H1 (cell line): ENCODE measurements at regions not wholly inside any gene's neighbourhood (a gene's known extent, or its start where the extent isn't known, plus 50 kb on each side); places are given as distances from the start of the nearest gene placed in this dataset.

ENCODE experiments used
- CTCF ChIA-PET: fragments of 300-600 bp; sonication (Branson Sonifier 250); formaldehyde crosslinking; loops from one replicate; lab custom pipeline; 2021; ENCODE audit not compliant: partially characterized antibody; lab: Charles Lee
- POLR2A ChIA-PET: fragments of 300-600 bp; sonication (Branson Sonifier 250); formaldehyde crosslinking; loops from one replicate; lab custom pipeline; 2021; ENCODE audit warnings: inconsistent platforms; ENCODE audit not compliant: partially characterized antibody; lab: Charles Lee
- DNase-seq, 2 experiments: peaks; one replicate each; pipeline versions ENCODE4 v3.0.0 to v3.0.0-alpha.2; 2010 to 2022; ENCODE audit warnings: low spot score in 2 of 2, low read depth in 1 of 2, mixed read lengths in 1 of 2
- FAIRE-seq: peaks from 2 replicates; lab custom pipeline; 2011; peaks lifted over from hg19 to GRCh38; lab: Jason Lieb, UNC
- H2AFZ ChIP-seq: 2 replicates; pipeline ENCODE4 v1.8.1; 2012; ENCODE audit warnings: low read length, inconsistent platforms
- H2AK5ac ChIP-seq: 2 replicates; pipeline ENCODE4 v1.6.1; 2013; ENCODE audit warnings: low read depth, low read length
- H2BK120ac ChIP-seq: replicated peaks from 2 replicates; pipeline ENCODE3; 2013; ENCODE audit warnings: low read depth, low read length, inconsistent platforms
- H2BK12ac ChIP-seq: 2 replicates; pipeline ENCODE4 v1.6.1; 2013; ENCODE audit warnings: low read depth, low read length
- H2BK15ac ChIP-seq: 2 replicates; pipeline ENCODE4 v1.6.1; 2013; ENCODE audit warnings: low read length
- H2BK20ac ChIP-seq: 2 replicates; pipeline ENCODE4 v1.6.1; 2013; ENCODE audit warnings: low read length
- H2BK5ac ChIP-seq: 2 replicates; pipeline ENCODE4 v1.6.1; 2013; ENCODE audit warnings: low read depth, low read length
- H3K14ac ChIP-seq: 2 replicates; pipeline ENCODE4 v1.6.1; 2013; ENCODE audit warnings: inconsistent platforms; ENCODE audit not compliant: insufficient read length
- H3K18ac ChIP-seq: 2 replicates; pipeline ENCODE4 v1.6.1; 2013; ENCODE audit warnings: low read length; ENCODE audit errors: extremely low read depth
- H3K23ac ChIP-seq: 2 replicates; pipeline ENCODE4 v1.6.1; 2013; ENCODE audit warnings: inconsistent platforms; ENCODE audit not compliant: insufficient read length
- H3K23me2 ChIP-seq: 2 replicates; pipeline ENCODE4 v1.6.1; 2013; ENCODE audit warnings: low read depth, low read length
- H3K27ac ChIP-seq: 2 replicates; pipeline ENCODE4 v1.6.1; 2011; ENCODE audit warnings: low read depth, low read length, inconsistent platforms
- H3K27me3 ChIP-seq, 4 experiments: replicated peaks in 1 of 4; 1 replicate in 1 of 4; 2 replicates in 3 of 4; pipeline versions ENCODE4 v1.6.1 to v1.8.1; 2011 to 2013; ENCODE audit warnings: low read length in 3 of 4, mild to moderate bottlenecking in 3 of 4, inconsistent platforms in 2 of 4, mixed read lengths in 2 of 4, moderate library complexity in 1 of 4; ENCODE audit not compliant: control insufficient read depth in 3 of 4, insufficient read depth in 3 of 4; ENCODE audit errors: extremely low read depth in 1 of 4
- H3K36me3 ChIP-seq, 4 experiments: 2 replicates each; pipeline versions ENCODE4 v1.6.1 to v1.8.1; 2011 to 2013; ENCODE audit warnings: mild to moderate bottlenecking in 4 of 4, low read length in 3 of 4, moderate library complexity in 2 of 4, control low read depth in 1 of 4, inconsistent platforms in 1 of 4; ENCODE audit not compliant: insufficient read depth in 4 of 4, control insufficient read depth in 2 of 4
- H3K4ac ChIP-seq: replicated peaks from 2 replicates; pipeline ENCODE3; 2013; ENCODE audit warnings: low read length, low read depth, mixed read lengths, inconsistent platforms; ENCODE audit not compliant: insufficient read length
- H3K4me1 ChIP-seq, 4 experiments: replicated peaks in 1 of 4; 1 replicate in 1 of 4; 2 replicates in 3 of 4; pipeline versions ENCODE4 v1.6.1 to v1.8.1; 2011 to 2013; ENCODE audit warnings: low read length in 3 of 4, inconsistent platforms in 2 of 4, mixed read lengths in 1 of 4; ENCODE audit not compliant: insufficient read depth in 4 of 4, control insufficient read depth in 3 of 4
- H3K4me2 ChIP-seq, 2 experiments: 2 replicates each; pipeline versions ENCODE4 v1.6.1 to v1.8.1; 2011 to 2013; ENCODE audit warnings: low read depth in 2 of 2, low read length in 2 of 2, control low read depth in 1 of 2, inconsistent platforms in 1 of 2, mild to moderate bottlenecking in 1 of 2; ENCODE audit not compliant: insufficient read depth in 1 of 2
- H3K4me3 ChIP-seq, 4 experiments: fragments of 200-600, 300-600 bp in 1 of 4; sonication (generic), shearing (Covaris generic), sonication (Bioruptor Twin) in 1 of 4; 2 replicates each; pipeline versions ENCODE4 v1.5.1 to v1.8.1; 2011 to 2016; ENCODE audit warnings: low read length in 4 of 4, low read depth in 3 of 4, control low read depth in 2 of 4, inconsistent platforms in 2 of 4, mild to moderate bottlenecking in 2 of 4, mixed read lengths in 1 of 4, moderate library complexity in 1 of 4; ENCODE audit not compliant: insufficient read depth in 2 of 4; ENCODE audit errors: extremely low read depth in 1 of 4
- H3K56ac ChIP-seq: replicated peaks from 2 replicates; pipeline ENCODE3; 2013; ENCODE audit warnings: low read depth, mild to moderate bottlenecking, mixed read lengths, low read length, inconsistent platforms; ENCODE audit not compliant: insufficient read length
- H3K79me1 ChIP-seq: 2 replicates; pipeline ENCODE4 v1.6.1; 2013; ENCODE audit warnings: low read depth, low read length, control low read depth
- H3K79me2 ChIP-seq, 2 experiments: 2 replicates each; pipeline versions ENCODE4 v1.6.1 to v1.8.1; 2012 to 2013; ENCODE audit warnings: low read length in 2 of 2, mild to moderate bottlenecking in 2 of 2, inconsistent platforms in 1 of 2; ENCODE audit not compliant: insufficient read depth in 2 of 2, control insufficient read depth in 1 of 2
- H3K9ac ChIP-seq, 4 experiments: replicated peaks in 1 of 4; 1 replicate in 1 of 4; 2 replicates in 3 of 4; pipeline versions ENCODE4 v1.6.1 to v1.8.1; 2011 to 2013; ENCODE audit warnings: low read depth in 3 of 4, low read length in 3 of 4, control low read depth in 2 of 4, mild to moderate bottlenecking in 2 of 4, moderate library complexity in 2 of 4, inconsistent platforms in 1 of 4; ENCODE audit errors: extremely low read depth in 1 of 4
- H3K9me3 ChIP-seq, 2 experiments: 2 replicates each; pipeline versions ENCODE4 v1.6.1 to v1.8.1; 2012 to 2013; ENCODE audit warnings: mild to moderate bottlenecking in 2 of 2, moderate library complexity in 2 of 2, control low read depth in 1 of 2, inconsistent platforms in 1 of 2, low read depth in 1 of 2, low read length in 1 of 2, mixed read lengths in 1 of 2; ENCODE audit not compliant: insufficient read depth in 2 of 2
- H4K20me1 ChIP-seq, 2 experiments: replicated peaks in 1 of 2; 2 replicates each; pipeline versions ENCODE3 to v1.8.1; 2011 to 2013; ENCODE audit warnings: inconsistent platforms in 2 of 2, low read length in 2 of 2, mild to moderate bottlenecking in 1 of 2; ENCODE audit not compliant: insufficient read depth in 2 of 2, control insufficient read depth in 1 of 2
- H4K5ac ChIP-seq: 2 replicates; pipeline ENCODE4 v1.6.1; 2013; ENCODE audit warnings: low read length, low read depth, mixed read lengths, inconsistent platforms; ENCODE audit not compliant: insufficient read length
- H4K8ac ChIP-seq: 2 replicates; pipeline ENCODE4 v1.8.0; 2013; ENCODE audit warnings: mild to moderate bottlenecking, moderate library complexity, low read length, inconsistent platforms; ENCODE audit not compliant: insufficient read depth; ENCODE audit errors: extremely low read depth
- H4K91ac ChIP-seq: replicated peaks from 2 replicates; pipeline ENCODE3; 2013; ENCODE audit warnings: low read length, mixed read lengths, inconsistent platforms; ENCODE audit not compliant: insufficient read length
- KDM4A ChIP-seq: IDR thresholded peaks from one replicate; pipeline ENCODE4 v1.7.1; 2012; ENCODE audit warnings: low read depth, mild to moderate bottlenecking, moderate library complexity, low read length, inconsistent platforms; ENCODE audit not compliant: severe bottlenecking
- WGBS, 2 experiments: shearing (Covaris generic) in 1 of 2; methylation state at CpG; one replicate each; pipeline versions ENCODE4 v1.1.6 to v1.1.7; 2013 to 2015; ENCODE audit warnings: low lambda C conversion rate in 2 of 2, mixed read lengths in 2 of 2, inconsistent platforms in 1 of 2, low coverage in 1 of 2, missing lambda C conversion rate in 1 of 2; ENCODE audit not compliant: insufficient replicate concordance in 2 of 2, insufficient coverage in 1 of 2, insufficient read length in 1 of 2; ENCODE audit errors: extremely low coverage in 1 of 2, missing lambda C conversion rate in 1 of 2; 5-methylcytosine and 5-hydroxymethylcytosine counted together

DNA sequence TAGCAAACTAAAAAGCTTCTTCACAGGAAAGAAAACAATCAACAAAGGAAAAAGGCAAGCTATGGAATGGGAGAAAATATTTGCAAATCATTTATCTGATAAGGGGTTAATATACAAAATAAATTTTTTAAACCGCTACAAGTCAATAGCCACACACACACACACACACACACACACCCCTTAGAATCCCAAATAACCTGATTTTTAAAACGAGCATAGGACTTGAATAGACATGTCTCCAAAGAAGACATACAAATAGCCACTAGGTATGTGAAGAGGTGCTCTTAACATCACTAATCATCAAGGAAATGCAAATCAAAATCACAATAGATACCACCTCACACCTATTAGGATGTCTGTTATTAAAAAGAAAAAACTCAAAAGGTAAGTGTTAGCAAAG lies 187.7 kb downstream of the TRIM27 start:
- POLR2A ChIA-PET, result interaction anchor here (0.9 to 1.2 kb wide), 2 partner anchors 120 to 247 kb away, joined by 3 read pairs; no protein-coding TSS in a partner anchor
- H4K91ac ChIP-seq, result no peak overlapping the region
- no peak overlapping the region for H3K27ac ChIP-seq
- H4K20me1 ChIP-seq, result no peaks in the 10 kb centered on the region
- H4K8ac ChIP-seq, result no peak overlapping the region
- no peak for FAIRE-seq
- H3K36me3 ChIP-seq, result no peaks in the 10 kb centered on the region
- H2BK15ac ChIP-seq, result no peak overlapping the region
- no peak overlapping the region for H2BK12ac ChIP-seq
- no peak for DNase-seq
- TF ChIP-seq KDM4A, result no peak
- H3K23ac ChIP-seq, result no peak overlapping the region
- H3K9ac ChIP-seq, result no peak overlapping the region
- CTCF ChIA-PET, result interaction anchor here (0.6 to 1.6 kb wide), 5 partner anchors 15 to 1441 kb away, joined by 3 to 7 read pairs (median 3); no protein-coding TSS in a partner anchor
- H2BK5ac ChIP-seq, result no peak overlapping the region
- H3K14ac ChIP-seq, result no peak overlapping the region
- no peak overlapping the region for H2BK20ac ChIP-seq
- no peak overlapping the region for H3K4ac ChIP-seq
- H3K56ac ChIP-seq, result no peak overlapping the region
- H4K5ac ChIP-seq, result no peak overlapping the region
- peaks cover 1 to 49% (median 33%) of the 10 kb centered on the region in 4 experiments for H3K27me3 ChIP-seq
- 0 out of 2 replicates have a peak overlapping the region, but pooled peaks have one; percentile 28 for H2AFZ ChIP-seq
- H3K79me1 ChIP-seq, result no peaks in the 10 kb centered on the region
- H3K18ac ChIP-seq, result no peak overlapping the region
- peak overlapping the region; percentile 63 to 72; a peak in 3 of 4 replicates for H3K4me2 ChIP-seq
- H3K4me3 ChIP-seq, result peak overlapping the region; percentile 38 to 64 (median 52); a peak in 6 of 8 replicates
- no peak overlapping the region for H2AK5ac ChIP-seq
- H3K9me3 ChIP-seq, result no peaks in the 10 kb centered on the region
- H3K23me2 ChIP-seq, result peaks cover 16% of the 10 kb centered on the region
- no peak overlapping the region for H2BK120ac ChIP-seq
- peaks cover 0 to 3% (median 2%) of the 10 kb centered on the region in 4 experiments; a peak in 2 of 7 replicates for H3K4me1 ChIP-seq
- H3K79me2 ChIP-seq, result no peaks in the 10 kb centered on the region
- WGBS, 2 experiments, result 62% methylated on average over 2 of the region's 2 CpGs; no CpG with 5 or more reads in 1 of the 2 experiments
